NOMO-1 treated with dmso at 0.1 percent for 144 hours (cell line): ENCODE measurements at regions not wholly inside any gene's neighbourhood (a gene's known extent, or its start where the extent isn't known, plus 50 kb on each side); places are given as distances from the start of the nearest gene placed in this dataset.
A peak's percentile ranks its signal among the peaks of the same experiment; 100 is the strongest.

Experiments used
- DNase-seq: peaks from one replicate; lab custom pipeline; 2025; ENCODE audit not compliant: unreplicated experiment; lab: John Stamatoyannopoulos, UW

DNA sequence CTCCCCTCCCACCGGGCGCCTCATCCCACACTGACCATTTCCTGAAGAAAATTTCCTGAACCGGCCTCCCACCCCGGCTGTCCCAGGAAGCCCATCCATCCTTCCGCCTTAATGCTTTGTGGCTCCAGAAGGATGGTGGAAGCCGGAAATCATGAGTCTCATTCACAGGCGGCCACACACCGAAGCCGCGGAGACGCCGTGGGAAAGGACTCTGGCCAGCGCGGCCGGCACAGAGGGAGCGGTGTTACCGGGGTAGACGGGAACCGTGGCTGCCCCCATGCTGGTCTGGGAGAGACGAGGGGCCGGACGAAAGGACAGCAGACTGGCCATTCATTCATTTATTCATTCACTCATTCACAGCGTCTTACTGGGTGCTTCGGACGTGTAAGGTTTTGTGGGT is 326.8 kb downstream of the SEC14L1 start:
- DNase-seq: no peak

DNA sequence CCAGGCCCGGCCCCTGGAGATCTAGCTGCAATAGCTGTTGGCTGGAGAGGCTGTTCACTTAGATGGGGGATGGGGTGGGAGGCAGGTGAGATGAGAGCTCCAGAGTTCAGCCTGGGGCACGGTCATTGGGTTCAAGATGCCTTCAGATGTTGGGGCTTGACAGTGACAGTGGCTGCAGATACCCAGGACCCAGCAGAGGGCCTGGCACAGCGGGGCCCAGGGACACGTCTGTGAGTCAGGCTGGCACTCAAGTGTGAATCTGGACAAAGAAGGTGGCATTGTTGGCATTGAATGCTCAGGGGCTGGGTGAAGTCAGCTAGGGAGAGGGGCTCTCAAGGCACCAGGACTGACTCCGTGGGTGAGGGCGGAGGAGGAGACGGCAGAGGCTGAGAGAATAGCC is 328.1 kb downstream of the SEC14L1 start:
- DNase-seq: no peak

DNA sequence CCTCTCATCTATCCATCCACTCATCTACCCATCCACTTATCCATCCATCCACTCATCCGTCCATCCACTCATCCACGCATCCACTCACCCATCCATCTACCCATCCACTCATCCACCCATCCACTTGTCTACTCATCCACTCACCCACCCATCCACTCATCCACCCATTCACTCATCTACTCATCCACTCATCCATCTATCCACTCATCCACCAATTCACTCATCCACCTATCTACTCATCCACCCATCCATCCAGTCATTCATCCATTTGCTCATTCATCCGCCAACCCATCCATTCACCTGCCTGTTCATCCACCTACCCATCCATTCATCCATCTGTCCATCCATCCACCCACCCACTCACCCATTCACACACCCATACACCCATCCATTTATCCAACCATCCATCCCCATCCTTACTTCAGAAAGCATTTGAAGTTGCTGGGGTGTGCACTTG is 329.6 kb downstream of the SEC14L1 start:
- DNase-seq: no peak

DNA sequence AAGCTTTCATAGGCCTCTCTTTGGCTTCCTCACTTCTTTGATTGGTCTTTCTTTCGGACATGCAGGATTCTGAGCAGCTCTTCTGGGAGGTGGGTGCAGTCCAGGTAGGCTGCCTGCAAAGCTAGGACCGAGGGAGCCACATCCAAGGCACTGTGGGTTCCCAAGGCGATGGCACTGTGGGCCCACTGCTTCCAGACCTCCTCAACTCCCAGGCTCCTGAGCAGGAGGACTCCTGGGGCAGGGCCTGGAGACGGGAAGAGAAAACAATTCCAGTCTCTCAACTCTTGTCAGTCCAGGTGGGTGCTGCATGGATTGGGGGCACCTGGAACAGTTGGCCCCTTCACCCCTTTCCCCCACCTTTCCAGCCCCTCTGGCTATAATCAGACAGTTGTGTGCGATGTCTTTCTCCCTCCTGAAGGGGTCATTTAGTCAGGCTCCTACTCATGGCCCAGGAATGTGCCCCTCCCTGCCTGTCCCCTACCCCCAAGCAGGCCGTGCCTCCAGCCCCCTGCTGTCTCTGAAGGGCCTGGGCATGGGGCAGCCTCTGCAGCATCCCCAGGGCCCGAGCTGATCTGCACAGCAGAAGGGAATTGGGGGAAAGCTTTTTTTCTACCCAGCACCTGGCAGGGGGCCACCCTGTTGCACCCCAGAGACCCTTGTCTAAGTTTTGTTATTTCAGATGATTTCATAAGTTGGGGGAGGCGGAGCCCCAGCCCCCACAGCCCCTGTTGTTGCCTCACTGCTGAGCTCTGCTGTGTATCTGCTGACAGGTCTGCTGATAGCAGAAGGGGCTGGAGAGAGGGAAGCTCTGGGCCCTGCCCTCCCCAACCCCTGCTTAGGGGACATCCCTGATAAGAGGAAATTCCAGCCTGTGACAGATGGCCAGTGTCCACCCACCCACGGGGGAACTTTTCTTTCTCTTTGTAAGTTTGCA is 330.3 kb downstream of the SEC14L1 start:
- no peak for DNase-seq

DNA sequence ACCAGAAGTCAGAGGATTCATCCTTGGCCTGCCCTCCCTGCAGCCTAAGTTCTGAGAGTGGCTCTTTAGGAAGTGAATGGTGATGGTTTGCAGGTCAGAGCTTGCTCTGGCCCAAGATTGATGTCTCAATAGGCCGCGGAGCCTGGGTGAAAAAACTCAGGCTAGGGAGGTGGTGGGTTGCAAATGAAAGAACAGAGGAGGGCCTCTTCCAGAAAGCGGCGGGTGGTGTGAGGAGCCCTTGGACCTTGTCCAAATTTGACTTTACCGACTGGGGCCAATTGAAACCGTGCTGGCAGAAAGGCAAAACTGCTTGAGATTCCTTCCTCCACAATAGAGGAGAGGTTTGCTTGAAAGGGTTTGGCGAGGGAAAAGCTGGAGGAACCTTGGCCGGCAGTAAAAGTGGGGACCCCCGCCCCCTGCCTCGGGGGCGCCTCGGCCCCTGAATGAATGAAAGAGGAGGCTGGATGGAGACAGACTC is 331.3 kb downstream of the SEC14L1 start:
- DNase-seq: peak; percentile 47

DNA sequence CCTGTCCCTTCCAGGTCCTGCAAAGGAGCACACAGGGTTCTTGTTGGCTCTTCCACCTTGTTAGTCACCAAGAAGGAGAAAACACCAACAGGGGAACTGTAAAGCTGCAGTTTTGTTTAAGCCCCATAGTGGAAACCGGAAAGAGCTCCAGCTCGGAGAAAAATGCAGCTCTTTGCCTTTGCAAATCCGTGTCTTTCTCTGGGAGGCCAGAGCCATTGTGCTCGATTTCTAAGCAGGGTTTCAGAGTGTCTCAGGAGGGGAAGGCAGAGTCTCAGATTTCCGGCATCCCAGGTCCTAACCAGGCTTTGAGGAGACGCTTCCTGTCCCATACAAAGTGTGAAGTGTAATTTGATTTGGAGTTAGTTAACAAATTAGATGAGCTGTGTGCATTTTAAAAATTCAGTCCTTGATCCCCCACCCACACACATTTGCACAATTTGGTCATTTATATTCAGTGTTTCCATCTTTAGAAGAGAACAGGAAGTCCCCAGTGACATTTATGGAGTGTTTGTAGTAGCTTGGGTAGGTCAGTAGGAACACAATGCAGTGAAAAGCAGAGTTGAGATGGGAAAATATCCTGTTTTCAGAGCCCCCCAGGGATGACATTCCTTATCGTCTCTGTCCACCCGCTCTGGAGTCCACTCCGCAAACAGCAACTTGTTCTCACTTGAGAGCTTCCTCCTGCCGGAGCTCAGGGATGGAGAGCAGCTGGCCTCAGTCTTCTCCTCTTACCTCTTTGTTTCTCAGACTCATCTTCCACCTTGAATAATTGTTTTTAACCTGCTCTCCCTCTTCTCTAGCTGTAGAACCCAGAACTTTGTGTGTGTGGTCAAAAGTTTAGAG is 331.9 kb downstream of the SEC14L1 start:
- peak; percentile 15 for DNase-seq

DNA sequence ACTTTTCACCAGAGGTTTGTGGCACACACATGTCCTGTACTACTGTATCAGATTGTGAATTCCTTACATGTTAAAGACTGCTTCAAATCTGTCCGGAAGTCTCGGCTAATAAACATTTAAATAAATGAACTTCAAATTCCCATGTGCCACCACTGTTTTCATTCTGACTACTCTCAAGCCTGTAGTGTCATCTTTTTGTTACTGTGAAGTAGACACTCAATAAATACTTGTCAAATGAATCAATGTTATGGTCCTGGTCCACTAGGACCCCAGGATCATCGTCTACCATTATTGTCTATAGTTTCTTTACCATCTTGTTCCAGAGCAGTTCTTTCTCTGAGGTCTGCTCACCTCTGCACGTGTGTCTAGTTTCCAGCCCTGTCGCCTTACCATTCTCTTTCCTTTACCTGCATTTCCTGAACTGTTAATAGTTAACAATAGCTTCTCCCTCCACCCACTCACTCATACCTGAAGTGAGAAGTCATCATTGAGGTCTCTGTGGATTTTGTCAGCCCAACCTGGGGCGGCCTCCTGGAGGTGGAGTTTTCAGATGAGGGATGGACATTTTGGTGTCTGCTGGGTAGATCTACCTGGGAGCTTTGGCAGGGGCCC is 333.0 kb downstream of the SEC14L1 start:
- no peak for DNase-seq

DNA sequence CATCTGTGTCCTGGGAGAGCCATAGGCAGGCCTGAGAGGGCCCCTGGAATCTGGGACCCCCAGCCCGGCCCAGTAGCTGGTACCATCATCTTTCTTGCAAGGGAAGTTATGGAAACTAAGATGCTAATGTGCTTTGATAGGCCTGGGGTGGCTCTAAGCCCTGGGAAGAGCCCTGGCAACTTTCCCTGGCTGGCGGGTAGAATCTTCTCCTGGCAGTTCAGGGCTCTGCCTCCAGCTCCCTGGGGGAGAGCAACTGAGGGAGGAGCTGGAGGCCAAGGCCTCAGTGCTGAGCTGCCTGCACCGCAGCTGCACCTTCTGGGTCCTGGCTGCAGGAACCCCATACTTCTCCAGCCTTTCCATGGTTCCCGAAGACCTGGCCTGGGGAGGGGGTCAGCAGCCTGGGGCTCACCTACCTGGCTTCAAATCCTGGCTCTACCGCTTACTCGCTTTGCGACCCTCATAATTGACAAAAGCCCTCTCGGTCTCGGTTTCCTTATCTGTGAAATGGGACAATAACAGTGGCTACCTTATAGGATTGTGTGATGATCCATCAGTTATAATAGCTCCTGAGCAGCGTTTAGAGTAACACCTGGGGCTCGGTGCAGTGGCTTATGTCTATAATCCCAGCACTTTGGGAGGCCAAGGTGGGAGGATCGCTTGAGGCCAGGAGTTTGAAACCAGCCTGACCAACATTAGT is 333.7 kb downstream of the SEC14L1 start:
- no peak for DNase-seq

DNA sequence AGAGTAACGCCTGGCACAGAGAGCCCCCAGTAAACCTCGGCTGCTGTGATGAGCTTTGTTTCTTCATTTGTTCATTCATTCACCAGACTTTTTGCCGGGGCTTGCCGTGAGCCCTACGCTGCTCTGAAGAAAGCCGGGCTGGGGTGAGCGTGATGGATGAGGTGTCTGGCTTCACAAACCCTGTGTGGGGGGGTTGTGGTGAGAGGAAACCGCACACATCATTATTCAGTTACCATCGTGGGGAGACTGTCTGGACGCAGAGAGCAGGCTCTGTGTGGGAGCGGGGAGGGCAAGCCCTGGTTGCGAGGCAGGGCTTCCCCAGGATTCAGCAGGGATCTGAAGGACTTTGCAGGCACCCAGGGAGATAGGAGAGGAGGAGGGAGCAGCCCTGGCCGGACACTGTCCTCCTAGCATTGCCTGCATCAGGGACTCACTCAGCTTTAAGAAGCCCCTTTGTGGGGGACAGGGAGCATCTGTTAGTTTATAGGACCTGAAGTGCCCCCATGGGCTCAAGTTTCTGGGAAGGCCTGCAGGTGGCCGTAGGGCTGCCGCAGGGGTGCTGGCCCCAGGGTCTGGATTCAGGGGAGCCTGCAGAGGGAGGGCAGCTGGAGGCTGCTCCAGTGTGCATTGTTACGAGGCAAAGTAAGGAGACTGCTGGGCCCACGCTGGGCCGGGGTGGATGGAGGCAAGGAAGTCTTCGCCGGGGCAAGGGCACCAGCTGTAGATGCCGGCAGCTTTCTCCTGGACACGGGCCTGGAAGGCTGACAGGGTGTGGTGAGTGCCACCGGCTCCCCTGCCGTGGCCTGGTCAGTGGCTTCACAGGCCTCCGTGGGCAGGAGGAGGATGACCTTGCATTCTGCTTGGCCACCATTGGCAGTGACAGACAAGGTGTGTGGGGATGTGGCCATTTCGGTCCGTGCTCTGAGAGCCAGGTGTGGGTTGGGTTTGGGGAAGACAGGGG is 334.5 kb downstream of the SEC14L1 start:
- peak; percentile 58 for DNase-seq

DNA sequence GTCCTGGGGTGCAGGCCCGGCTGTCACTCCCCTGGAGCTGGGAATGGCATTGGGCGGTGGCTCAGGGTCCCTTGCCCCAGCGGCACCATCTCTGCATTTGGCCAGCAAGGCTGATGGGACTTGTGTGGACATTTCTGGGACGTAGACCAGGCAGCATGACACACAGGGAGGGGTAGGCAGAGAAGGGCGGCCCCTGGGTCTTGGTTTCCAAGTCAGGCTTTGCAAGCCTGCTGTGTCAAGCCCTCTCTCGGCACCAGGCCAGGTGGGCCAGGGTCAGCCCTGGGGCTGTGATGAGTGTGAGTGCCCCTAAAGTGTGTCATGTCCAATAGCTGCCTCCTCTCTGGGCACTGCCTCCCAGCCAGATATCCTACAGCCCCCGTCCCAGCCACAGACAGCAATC is 335.2 kb downstream of the SEC14L1 start:
- DNase-seq: no peak

DNA sequence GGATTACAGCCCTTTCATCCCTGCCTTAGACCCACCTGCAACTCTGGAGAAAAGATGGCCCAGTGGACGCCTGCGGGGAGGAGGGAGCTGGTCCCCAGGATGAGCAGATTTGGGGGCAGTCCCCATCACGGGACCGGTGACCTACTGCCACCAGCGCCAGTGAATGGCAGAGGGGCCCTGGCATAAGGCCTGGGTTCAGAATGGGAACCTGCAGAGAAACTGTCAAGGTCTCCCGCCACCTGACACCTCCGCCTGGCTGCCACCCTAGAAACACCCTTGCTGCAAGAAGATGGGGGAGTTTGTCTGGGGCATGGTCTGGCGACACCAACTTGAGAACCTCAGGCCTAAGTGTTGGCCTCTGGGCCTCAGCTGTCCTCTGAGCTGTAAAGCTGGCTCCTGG is 335.7 kb downstream of the SEC14L1 start:
- DNase-seq: no peak

DNA sequence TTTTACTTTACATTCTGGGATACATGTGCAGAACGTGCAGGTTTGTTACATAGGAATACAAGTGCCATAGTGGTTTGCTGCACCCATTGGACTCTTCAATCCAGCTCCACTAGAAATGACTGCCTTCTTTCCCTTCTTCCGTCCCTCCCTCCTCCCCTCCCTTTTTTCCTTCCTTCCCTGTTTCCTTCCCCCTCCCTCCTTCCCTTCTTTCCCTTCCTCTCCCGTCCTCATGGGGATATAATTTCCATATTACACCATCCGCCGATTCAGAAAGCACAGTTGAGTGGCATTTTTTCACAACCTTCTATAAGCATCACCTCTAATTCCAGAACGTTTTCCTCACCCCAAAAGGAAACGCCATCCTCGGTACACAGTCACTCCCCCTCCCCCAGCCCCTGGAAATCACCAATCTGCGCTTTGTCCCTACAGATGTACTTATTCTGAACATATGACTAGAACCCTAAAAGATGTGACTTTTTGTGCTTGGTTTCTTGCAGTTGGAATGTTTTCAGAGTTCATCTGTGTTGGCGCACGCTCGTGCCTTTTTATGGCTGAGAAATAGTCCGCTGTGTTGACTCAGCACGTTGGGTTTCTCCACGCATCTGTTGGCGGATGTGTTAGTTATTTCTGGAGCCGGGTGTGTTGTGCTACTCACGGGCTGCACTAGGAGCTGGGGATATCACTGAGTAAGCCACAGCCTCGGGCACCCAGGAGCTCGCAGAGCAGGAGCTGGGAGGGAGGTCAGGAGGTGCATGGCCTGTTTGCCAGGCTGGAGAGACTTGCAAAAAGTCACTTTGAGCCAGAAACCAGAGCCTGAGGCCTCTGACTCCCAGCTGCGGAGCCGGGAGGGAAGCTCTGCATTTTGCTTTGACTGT is 336.4 kb downstream of the SEC14L1 start:
- DNase-seq: no peak

DNA sequence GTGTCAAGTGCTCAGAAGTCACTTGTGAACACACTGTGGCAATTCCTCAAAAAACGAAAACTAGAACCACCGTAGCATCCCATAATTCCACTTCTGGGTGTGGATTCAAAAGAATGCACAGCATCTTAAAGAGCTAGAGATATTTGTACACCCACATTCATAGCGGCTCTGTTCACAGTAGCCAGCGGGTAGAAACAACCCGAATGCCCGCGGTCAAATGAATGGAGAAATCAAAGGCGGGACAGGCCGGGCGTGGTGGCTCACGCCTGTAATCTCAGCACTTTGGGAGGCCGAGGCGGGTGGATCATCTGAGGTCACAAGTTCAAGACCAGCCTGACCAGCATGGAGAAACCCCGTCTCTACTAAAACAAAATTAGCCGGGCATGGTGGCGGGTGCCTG is 337.5 kb downstream of the SEC14L1 start:
- no peak for DNase-seq

DNA sequence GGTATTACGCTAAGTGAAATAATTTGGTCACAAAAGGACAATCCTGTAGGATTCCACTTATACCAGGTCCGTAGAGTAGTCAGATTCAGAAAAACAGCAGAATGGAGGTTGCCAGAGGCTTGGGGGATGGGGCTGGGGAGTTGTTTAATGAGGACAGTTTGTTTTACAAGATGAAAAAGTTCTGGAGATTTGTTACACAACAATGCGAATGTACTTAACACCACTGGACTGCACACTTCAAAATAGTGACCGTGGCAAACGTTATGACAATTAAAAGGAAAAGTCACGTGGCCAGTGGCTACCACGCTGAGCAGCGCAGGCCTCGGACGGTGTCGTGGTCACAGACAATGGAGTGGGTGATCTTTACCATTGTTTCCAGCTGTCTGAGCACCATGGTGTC is 338.1 kb downstream of the SEC14L1 start:
- DNase-seq: no peak

DNA sequence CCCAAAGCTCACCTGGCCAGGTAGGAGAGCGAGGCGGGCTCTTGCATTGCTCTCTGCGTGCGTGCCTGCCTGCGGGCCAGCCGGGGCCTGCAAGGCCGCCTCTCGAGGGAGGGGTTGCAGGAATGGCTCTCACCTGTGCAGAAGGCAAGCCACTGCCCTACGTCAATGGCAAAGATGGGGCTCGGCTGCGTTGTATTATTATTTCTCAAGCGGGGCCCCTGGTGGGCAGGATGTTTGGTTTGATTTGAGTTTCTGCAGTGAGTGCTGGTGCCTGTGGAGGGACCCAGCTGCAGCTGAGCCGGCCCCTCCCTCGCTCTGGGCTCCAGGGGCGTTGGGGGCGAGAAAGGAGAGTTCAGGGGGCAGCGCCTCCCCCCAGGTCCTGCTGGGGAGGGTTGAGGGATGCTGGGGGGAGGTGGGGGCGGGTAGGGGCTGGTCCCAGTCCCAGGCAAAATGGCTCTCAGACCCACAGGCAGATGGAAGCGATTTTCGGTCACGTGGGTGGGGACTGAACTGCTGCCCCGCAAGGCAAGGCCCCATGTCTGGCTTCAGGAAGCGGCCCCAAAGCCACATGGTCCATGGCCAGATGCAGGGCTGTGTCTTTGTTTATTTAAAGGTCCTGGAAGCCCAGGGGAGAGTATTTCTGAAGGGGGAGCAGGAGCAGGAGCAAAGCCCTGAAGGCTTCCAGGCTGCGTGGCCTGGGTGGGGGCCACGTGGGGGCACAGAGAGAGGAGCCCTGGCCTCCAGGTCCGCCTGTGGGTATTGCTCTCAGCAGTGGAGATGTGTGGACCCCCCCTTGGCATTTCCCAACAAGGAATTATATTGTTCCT is 338.8 kb downstream of the SEC14L1 start:
- no peak for DNase-seq

DNA sequence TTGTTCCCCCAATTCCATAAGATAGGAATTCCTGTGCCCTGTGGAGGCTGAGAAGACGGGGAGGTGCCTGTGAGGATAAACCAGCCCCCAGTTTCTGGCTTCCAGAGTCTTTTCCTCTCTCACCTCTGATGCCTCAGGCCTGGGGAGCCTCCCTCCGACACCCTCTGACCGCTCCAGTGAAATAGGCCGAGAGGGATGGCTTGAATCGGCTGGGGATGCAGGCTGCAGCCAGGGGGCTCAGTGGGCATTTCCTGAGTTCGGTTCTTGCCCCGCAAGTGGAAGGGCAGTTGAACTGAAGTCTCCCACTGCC is 339.4 kb downstream of the SEC14L1 start:
- DNase-seq: no peak

DNA sequence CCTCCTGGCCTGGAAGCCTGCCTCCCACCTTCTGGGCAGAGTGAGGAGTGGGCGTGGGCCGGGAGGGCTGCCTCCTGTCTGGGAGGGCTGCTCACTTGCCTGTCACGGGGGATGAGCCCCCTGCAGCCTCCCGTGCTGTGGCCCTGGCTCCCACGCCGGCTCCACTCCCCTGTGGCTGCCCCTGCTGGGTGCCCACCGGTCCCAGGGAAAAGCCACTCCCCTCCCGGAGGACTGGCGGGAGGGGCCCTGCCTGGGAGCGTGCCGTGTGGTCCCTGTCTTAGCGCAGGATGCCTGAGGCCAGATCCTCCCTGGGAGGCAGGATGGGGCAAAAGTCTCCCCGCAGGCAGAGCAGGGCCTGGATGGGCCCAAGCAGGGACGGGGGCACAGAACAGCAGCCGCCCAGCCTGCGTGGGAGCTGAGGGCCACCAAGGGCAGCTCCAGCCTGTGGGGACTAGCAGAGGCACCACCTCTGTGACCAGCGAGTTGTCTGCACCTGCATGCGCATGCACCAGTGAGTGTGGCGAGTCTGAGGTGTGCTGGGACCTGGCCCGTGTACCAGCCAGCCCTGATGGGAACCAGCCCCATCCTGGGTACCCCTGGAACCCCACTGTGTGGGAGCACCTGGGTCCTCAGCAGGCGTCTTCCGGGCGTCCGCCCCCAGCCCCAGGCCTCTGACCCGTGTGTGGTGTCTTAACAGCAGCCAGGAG is 339.9 kb downstream of the SEC14L1 start:
- DNase-seq: no peak
